Ascending aorta (tissue), 2 donors: ENCODE measurements at regions not wholly inside any gene's neighbourhood (a gene's known extent, or its start where the extent isn't known, plus 50 kb on each side); places are given as distances from the start of the nearest gene placed in this dataset.

ENCODE experiments used
- DNase-seq, 2 donors: peaks; one replicate each; pipeline ENCODE4 v3.0.0-alpha.2; 2019; ENCODE audit warnings: low spot score in 2 of 2
- H3K27ac ChIP-seq, 2 donors: fragments of 200-600 bp; sonication (generic); one replicate each; pipeline ENCODE4 v1.5.1; 2016 to 2017; ENCODE audit warnings: mild to moderate bottlenecking in 1 of 2
- H3K27me3 ChIP-seq: fragments of 200-600 bp; sonication (generic); one replicate; pipeline ENCODE4 v1.5.1; 2017
- H3K36me3 ChIP-seq, 2 donors: fragments of 200-600 bp; sonication (generic); one replicate each; pipeline ENCODE4 v1.5.1; 2016
- H3K4me1 ChIP-seq, 2 donors: fragments of 200-600 bp; sonication (generic); one replicate each; pipeline ENCODE4 v1.5.1; 2016 to 2017; ENCODE audit warnings: mild to moderate bottlenecking in 1 of 2
- H3K4me3 ChIP-seq, 2 donors: fragments of 200-600 bp; sonication (generic); one replicate each; pipeline ENCODE4 v1.5.1; 2016 to 2017; ENCODE audit warnings: mild to moderate bottlenecking in 1 of 2
- H3K9me3 ChIP-seq, 2 donors: fragments of 200-600 bp; sonication (generic); one replicate each; pipeline ENCODE4 v1.5.1; 2016
- intact Hi-C: fragments of 100-400 bp; cut with DNase I; formaldehyde crosslinking; loops from one replicate; pipeline ENCODE4 v1.15.1; 2023
- TF ChIP-seq, protein P1 (sequence below), 3 experiments: fragments of 200-600 bp in 2 of 3; fragments of 450-650 bp in 1 of 3; sonication (generic) in 2 of 3; IDR thresholded peaks; one replicate each; pipeline ENCODE4 v1.5.1; 2016 to 2019; ENCODE audit warnings: antibody characterized with exemption in 3 of 3, mild to moderate bottlenecking in 1 of 3, moderate library complexity in 1 of 3

- Histone ChIP-seq H3K4me3 (no peak overlapping the region), H3K9me3 (no peaks in the 10 kb centered on the region), H3K27ac (no peak overlapping the region), H3K27me3 (no peaks in the 10 kb centered on the region), H3K36me3 (no peaks in the 10 kb centered on the region), H3K4me1 (no peaks in the 10 kb centered on the region)
- intact Hi-C loops = no loop called here
- no peak for DNase-seq
- TF ChIP-seq, protein P1, sequence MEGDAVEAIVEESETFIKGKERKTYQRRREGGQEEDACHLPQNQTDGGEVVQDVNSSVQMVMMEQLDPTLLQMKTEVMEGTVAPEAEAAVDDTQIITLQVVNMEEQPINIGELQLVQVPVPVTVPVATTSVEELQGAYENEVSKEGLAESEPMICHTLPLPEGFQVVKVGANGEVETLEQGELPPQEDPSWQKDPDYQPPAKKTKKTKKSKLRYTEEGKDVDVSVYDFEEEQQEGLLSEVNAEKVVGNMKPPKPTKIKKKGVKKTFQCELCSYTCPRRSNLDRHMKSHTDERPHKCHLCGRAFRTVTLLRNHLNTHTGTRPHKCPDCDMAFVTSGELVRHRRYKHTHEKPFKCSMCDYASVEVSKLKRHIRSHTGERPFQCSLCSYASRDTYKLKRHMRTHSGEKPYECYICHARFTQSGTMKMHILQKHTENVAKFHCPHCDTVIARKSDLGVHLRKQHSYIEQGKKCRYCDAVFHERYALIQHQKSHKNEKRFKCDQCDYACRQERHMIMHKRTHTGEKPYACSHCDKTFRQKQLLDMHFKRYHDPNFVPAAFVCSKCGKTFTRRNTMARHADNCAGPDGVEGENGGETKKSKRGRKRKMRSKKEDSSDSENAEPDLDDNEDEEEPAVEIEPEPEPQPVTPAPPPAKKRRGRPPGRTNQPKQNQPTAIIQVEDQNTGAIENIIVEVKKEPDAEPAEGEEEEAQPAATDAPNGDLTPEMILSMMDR (IDR thresholded peaks at IDR 0.05) = no peak
Measured at GRCh38 chr2:187874786-187875185, 320.6 kb upstream of the TFPI start.

- H3K4me1 ChIP-seq = no peaks in the 10 kb centered on the region
- intact Hi-C loops = no loop called here
- DNase-seq = no peak
- H3K4me3 ChIP-seq = no peak overlapping the region
- H3K27ac ChIP-seq = no peak overlapping the region
- no peaks in the 10 kb centered on the region for H3K36me3 ChIP-seq
- H3K9me3 ChIP-seq = no peaks in the 10 kb centered on the region
- H3K27me3 ChIP-seq = no peaks in the 10 kb centered on the region
- TF ChIP-seq, protein P1 (IDR thresholded peaks at IDR 0.05) = no peak
Measured at GRCh38 chr2:187875261-187876141, 321.3 kb upstream of the TFPI start.

DNA sequence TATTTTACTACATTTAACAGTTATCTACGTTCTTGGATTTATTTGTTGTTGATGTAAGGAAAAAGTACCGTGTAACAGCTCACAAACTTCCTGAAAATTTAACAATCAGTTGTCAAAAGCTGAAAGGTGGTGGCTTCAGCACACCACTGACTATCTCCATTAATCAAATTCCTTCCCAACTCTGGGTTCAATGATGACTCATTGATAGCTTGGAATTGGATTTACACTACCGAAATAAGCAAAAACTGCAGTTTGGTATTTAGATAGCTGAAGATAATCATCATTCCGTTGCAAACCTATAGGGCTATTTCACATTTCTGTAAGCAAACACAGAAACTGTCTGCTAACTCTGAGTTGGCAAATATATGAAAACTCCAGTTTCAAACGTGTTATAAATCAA lies 322.3 kb upstream of the TFPI start:
- Histone ChIP-seq H3K27ac (no peak overlapping the region), H3K36me3 (no peaks in the 10 kb centered on the region), H3K4me1 (no peaks in the 10 kb centered on the region), H3K9me3 (no peaks in the 10 kb centered on the region), H3K27me3 (no peaks in the 10 kb centered on the region), H3K4me3 (no peak overlapping the region)
- DNase-seq = no peak
- TF ChIP-seq, protein P1 (IDR thresholded peaks at IDR 0.05) = no peak
- intact Hi-C loops = no loop called here

- H3K4me3 ChIP-seq = no peak overlapping the region
- TF ChIP-seq, protein P1 (IDR thresholded peaks at IDR 0.05) = no peak
- no peaks in the 10 kb centered on the region for H3K36me3 ChIP-seq
- H3K27me3 ChIP-seq = no peaks in the 10 kb centered on the region
- H3K27ac ChIP-seq = no peak overlapping the region
- no peaks in the 10 kb centered on the region for H3K9me3 ChIP-seq
- no peak for DNase-seq
- H3K4me1 ChIP-seq = no peaks in the 10 kb centered on the region
- intact Hi-C loops = no loop called here
Measured at GRCh38 chr2:187877391-187877790, 323.2 kb upstream of the TFPI start.

- TF ChIP-seq, protein P1 (IDR thresholded peaks at IDR 0.05) = no peak
- no peak for DNase-seq
- no peak overlapping the region for H3K4me3 ChIP-seq
- no peaks in the 10 kb centered on the region for H3K4me1 ChIP-seq
- H3K9me3 ChIP-seq = no peaks in the 10 kb centered on the region
- H3K36me3 ChIP-seq = no peaks in the 10 kb centered on the region
- intact Hi-C loops = no loop called here
- H3K27me3 ChIP-seq = no peaks in the 10 kb centered on the region
- no peak overlapping the region for H3K27ac ChIP-seq
Measured at GRCh38 chr2:187878112-187878511, 323.9 kb upstream of the TFPI start.
